Transverse colon (tissue), 4 donors: ENCODE measurements at regions not wholly inside any gene's neighbourhood (a gene's known extent, or its start where the extent isn't known, plus 50 kb on each side); places are given as distances from the start of the nearest gene placed in this dataset.

Source experiments
- CTCF ChIP-seq, 5 experiments: fragments of 200-600 bp in 3 of 5; fragments of 450-650 bp in 2 of 5; sonication (generic) in 3 of 5; IDR thresholded peaks; 1 replicate in 2 of 5; 2 replicates in 3 of 5; pipeline ENCODE4 v1.5.1; 2016 to 2017; ENCODE audit warnings: antibody characterized with exemption in 5 of 5, inconsistent platforms in 3 of 5, mild to moderate bottlenecking in 2 of 5, moderate library complexity in 1 of 5
- POLR2A ChIP-seq: fragments of 450-650 bp; IDR thresholded peaks from one replicate; pipeline ENCODE4 v1.6.1; 2016; ENCODE audit warnings: antibody characterized with exemption, mild to moderate bottlenecking, moderate library complexity
- POLR2AphosphoS5 ChIP-seq, 3 donors: sonication (generic); formaldehyde crosslinking; IDR thresholded peaks; one replicate each; pipeline ENCODE4 v1.6.1; 2016; ENCODE audit warnings: antibody characterized with exemption in 3 of 3

GRCh38 chr4:15322006-15322405 lies 105.8 kb upstream of the C1QTNF7 start:
- TF ChIP-seq CTCF (IDR thresholded peaks at IDR 0.05) (no peak), POLR2A (no peak), POLR2AphosphoS5 (IDR thresholded peaks at IDR 0.05) (no peak)
